H1 (cell line): ENCODE measurements at regions not wholly inside any gene's neighbourhood (a gene's known extent, or its start where the extent isn't known, plus 50 kb on each side); places are given as distances from the start of the nearest gene placed in this dataset.

Experiments used
- CTCF ChIA-PET: fragments of 300-600 bp; sonication (Branson Sonifier 250); formaldehyde crosslinking; loops from one replicate; lab custom pipeline; 2021; ENCODE audit not compliant: partially characterized antibody; lab: Charles Lee
- POLR2A ChIA-PET: fragments of 300-600 bp; sonication (Branson Sonifier 250); formaldehyde crosslinking; loops from one replicate; lab custom pipeline; 2021; ENCODE audit warnings: inconsistent platforms; ENCODE audit not compliant: partially characterized antibody; lab: Charles Lee
- DNase-seq, 2 experiments: peaks; one replicate each; pipeline versions ENCODE4 v3.0.0 to v3.0.0-alpha.2; 2010 to 2022; ENCODE audit warnings: low spot score in 2 of 2, low read depth in 1 of 2, mixed read lengths in 1 of 2
- FAIRE-seq: peaks from 2 replicates; lab custom pipeline; 2011; peaks lifted over from hg19 to GRCh38; lab: Jason Lieb, UNC
- H2AFZ ChIP-seq: 2 replicates; pipeline ENCODE4 v1.8.1; 2012; ENCODE audit warnings: low read length, inconsistent platforms
- H2AK5ac ChIP-seq: 2 replicates; pipeline ENCODE4 v1.6.1; 2013; ENCODE audit warnings: low read depth, low read length
- H2BK120ac ChIP-seq: replicated peaks from 2 replicates; pipeline ENCODE3; 2013; ENCODE audit warnings: low read depth, low read length, inconsistent platforms
- H2BK12ac ChIP-seq: 2 replicates; pipeline ENCODE4 v1.6.1; 2013; ENCODE audit warnings: low read depth, low read length
- H2BK15ac ChIP-seq: 2 replicates; pipeline ENCODE4 v1.6.1; 2013; ENCODE audit warnings: low read length
- H2BK20ac ChIP-seq: 2 replicates; pipeline ENCODE4 v1.6.1; 2013; ENCODE audit warnings: low read length
- H2BK5ac ChIP-seq: 2 replicates; pipeline ENCODE4 v1.6.1; 2013; ENCODE audit warnings: low read depth, low read length
- H3K14ac ChIP-seq: 2 replicates; pipeline ENCODE4 v1.6.1; 2013; ENCODE audit warnings: inconsistent platforms; ENCODE audit not compliant: insufficient read length
- H3K18ac ChIP-seq: 2 replicates; pipeline ENCODE4 v1.6.1; 2013; ENCODE audit warnings: low read length; ENCODE audit errors: extremely low read depth
- H3K23ac ChIP-seq: 2 replicates; pipeline ENCODE4 v1.6.1; 2013; ENCODE audit warnings: inconsistent platforms; ENCODE audit not compliant: insufficient read length
- H3K23me2 ChIP-seq: 2 replicates; pipeline ENCODE4 v1.6.1; 2013; ENCODE audit warnings: low read depth, low read length
- H3K27ac ChIP-seq: 2 replicates; pipeline ENCODE4 v1.6.1; 2011; ENCODE audit warnings: low read depth, low read length, inconsistent platforms
- H3K27me3 ChIP-seq, 4 experiments: replicated peaks in 1 of 4; 1 replicate in 1 of 4; 2 replicates in 3 of 4; pipeline versions ENCODE4 v1.6.1 to v1.8.1; 2011 to 2013; ENCODE audit warnings: low read length in 3 of 4, mild to moderate bottlenecking in 3 of 4, inconsistent platforms in 2 of 4, mixed read lengths in 2 of 4, moderate library complexity in 1 of 4; ENCODE audit not compliant: control insufficient read depth in 3 of 4, insufficient read depth in 3 of 4; ENCODE audit errors: extremely low read depth in 1 of 4
- H3K36me3 ChIP-seq, 4 experiments: 2 replicates each; pipeline versions ENCODE4 v1.6.1 to v1.8.1; 2011 to 2013; ENCODE audit warnings: mild to moderate bottlenecking in 4 of 4, low read length in 3 of 4, moderate library complexity in 2 of 4, control low read depth in 1 of 4, inconsistent platforms in 1 of 4; ENCODE audit not compliant: insufficient read depth in 4 of 4, control insufficient read depth in 2 of 4
- H3K4ac ChIP-seq: replicated peaks from 2 replicates; pipeline ENCODE3; 2013; ENCODE audit warnings: low read length, low read depth, mixed read lengths, inconsistent platforms; ENCODE audit not compliant: insufficient read length
- H3K4me1 ChIP-seq, 4 experiments: replicated peaks in 1 of 4; 1 replicate in 1 of 4; 2 replicates in 3 of 4; pipeline versions ENCODE4 v1.6.1 to v1.8.1; 2011 to 2013; ENCODE audit warnings: low read length in 3 of 4, inconsistent platforms in 2 of 4, mixed read lengths in 1 of 4; ENCODE audit not compliant: insufficient read depth in 4 of 4, control insufficient read depth in 3 of 4
- H3K4me2 ChIP-seq, 2 experiments: 2 replicates each; pipeline versions ENCODE4 v1.6.1 to v1.8.1; 2011 to 2013; ENCODE audit warnings: low read depth in 2 of 2, low read length in 2 of 2, control low read depth in 1 of 2, inconsistent platforms in 1 of 2, mild to moderate bottlenecking in 1 of 2; ENCODE audit not compliant: insufficient read depth in 1 of 2
- H3K4me3 ChIP-seq, 4 experiments: fragments of 200-600, 300-600 bp in 1 of 4; sonication (generic), shearing (Covaris generic), sonication (Bioruptor Twin) in 1 of 4; 2 replicates each; pipeline versions ENCODE4 v1.5.1 to v1.8.1; 2011 to 2016; ENCODE audit warnings: low read length in 4 of 4, low read depth in 3 of 4, control low read depth in 2 of 4, inconsistent platforms in 2 of 4, mild to moderate bottlenecking in 2 of 4, mixed read lengths in 1 of 4, moderate library complexity in 1 of 4; ENCODE audit not compliant: insufficient read depth in 2 of 4; ENCODE audit errors: extremely low read depth in 1 of 4
- H3K56ac ChIP-seq: replicated peaks from 2 replicates; pipeline ENCODE3; 2013; ENCODE audit warnings: low read depth, mild to moderate bottlenecking, mixed read lengths, low read length, inconsistent platforms; ENCODE audit not compliant: insufficient read length
- H3K79me1 ChIP-seq: 2 replicates; pipeline ENCODE4 v1.6.1; 2013; ENCODE audit warnings: low read depth, low read length, control low read depth
- H3K79me2 ChIP-seq, 2 experiments: 2 replicates each; pipeline versions ENCODE4 v1.6.1 to v1.8.1; 2012 to 2013; ENCODE audit warnings: low read length in 2 of 2, mild to moderate bottlenecking in 2 of 2, inconsistent platforms in 1 of 2; ENCODE audit not compliant: insufficient read depth in 2 of 2, control insufficient read depth in 1 of 2
- H3K9ac ChIP-seq, 4 experiments: replicated peaks in 1 of 4; 1 replicate in 1 of 4; 2 replicates in 3 of 4; pipeline versions ENCODE4 v1.6.1 to v1.8.1; 2011 to 2013; ENCODE audit warnings: low read depth in 3 of 4, low read length in 3 of 4, control low read depth in 2 of 4, mild to moderate bottlenecking in 2 of 4, moderate library complexity in 2 of 4, inconsistent platforms in 1 of 4; ENCODE audit errors: extremely low read depth in 1 of 4
- H3K9me3 ChIP-seq, 2 experiments: 2 replicates each; pipeline versions ENCODE4 v1.6.1 to v1.8.1; 2012 to 2013; ENCODE audit warnings: mild to moderate bottlenecking in 2 of 2, moderate library complexity in 2 of 2, control low read depth in 1 of 2, inconsistent platforms in 1 of 2, low read depth in 1 of 2, low read length in 1 of 2, mixed read lengths in 1 of 2; ENCODE audit not compliant: insufficient read depth in 2 of 2
- H4K20me1 ChIP-seq, 2 experiments: replicated peaks in 1 of 2; 2 replicates each; pipeline versions ENCODE3 to v1.8.1; 2011 to 2013; ENCODE audit warnings: inconsistent platforms in 2 of 2, low read length in 2 of 2, mild to moderate bottlenecking in 1 of 2; ENCODE audit not compliant: insufficient read depth in 2 of 2, control insufficient read depth in 1 of 2
- H4K5ac ChIP-seq: 2 replicates; pipeline ENCODE4 v1.6.1; 2013; ENCODE audit warnings: low read length, low read depth, mixed read lengths, inconsistent platforms; ENCODE audit not compliant: insufficient read length
- H4K8ac ChIP-seq: 2 replicates; pipeline ENCODE4 v1.8.0; 2013; ENCODE audit warnings: mild to moderate bottlenecking, moderate library complexity, low read length, inconsistent platforms; ENCODE audit not compliant: insufficient read depth; ENCODE audit errors: extremely low read depth
- H4K91ac ChIP-seq: replicated peaks from 2 replicates; pipeline ENCODE3; 2013; ENCODE audit warnings: low read length, mixed read lengths, inconsistent platforms; ENCODE audit not compliant: insufficient read length
- CEBPB ChIP-seq: IDR thresholded peaks from 2 replicates; pipeline ENCODE4 v1.6.1; 2012; ENCODE audit warnings: low read depth, low read length
- CREB1 ChIP-seq: IDR thresholded peaks from 2 replicates; pipeline ENCODE4 v1.6.1; 2012; ENCODE audit warnings: inconsistent platforms
- JUN ChIP-seq: IDR thresholded peaks from 2 replicates; pipeline ENCODE4 v1.6.1; 2011; ENCODE audit warnings: low read depth, mild to moderate bottlenecking, improper control_type of control experiment, low read length
- JUND ChIP-seq: IDR thresholded peaks from 2 replicates; pipeline ENCODE4 v1.6.1; 2011; ENCODE audit warnings: mild to moderate bottlenecking, improper control_type of control experiment, low read length
- SP2 ChIP-seq: IDR thresholded peaks from 2 replicates; pipeline ENCODE4 v1.6.1; 2012; ENCODE audit warnings: mild to moderate bottlenecking, low read length, inconsistent platforms
- TEAD4 ChIP-seq: IDR thresholded peaks from 2 replicates; pipeline ENCODE4 v1.6.1; 2012; ENCODE audit warnings: low read depth, low read length, inconsistent platforms, mixed read lengths
- ZNF274 ChIP-seq: IDR thresholded peaks from 2 replicates; pipeline ENCODE4 v1.7.0; 2012; ENCODE audit warnings: low read length, borderline replicate concordance; ENCODE audit errors: extremely low read depth
- WGBS, 2 experiments: shearing (Covaris generic) in 1 of 2; methylation state at CpG; one replicate each; pipeline versions ENCODE4 v1.1.6 to v1.1.7; 2013 to 2015; ENCODE audit warnings: low lambda C conversion rate in 2 of 2, mixed read lengths in 2 of 2, inconsistent platforms in 1 of 2, low coverage in 1 of 2, missing lambda C conversion rate in 1 of 2; ENCODE audit not compliant: insufficient replicate concordance in 2 of 2, insufficient coverage in 1 of 2, insufficient read length in 1 of 2; ENCODE audit errors: extremely low coverage in 1 of 2, missing lambda C conversion rate in 1 of 2; 5-methylcytosine and 5-hydroxymethylcytosine counted together

DNA sequence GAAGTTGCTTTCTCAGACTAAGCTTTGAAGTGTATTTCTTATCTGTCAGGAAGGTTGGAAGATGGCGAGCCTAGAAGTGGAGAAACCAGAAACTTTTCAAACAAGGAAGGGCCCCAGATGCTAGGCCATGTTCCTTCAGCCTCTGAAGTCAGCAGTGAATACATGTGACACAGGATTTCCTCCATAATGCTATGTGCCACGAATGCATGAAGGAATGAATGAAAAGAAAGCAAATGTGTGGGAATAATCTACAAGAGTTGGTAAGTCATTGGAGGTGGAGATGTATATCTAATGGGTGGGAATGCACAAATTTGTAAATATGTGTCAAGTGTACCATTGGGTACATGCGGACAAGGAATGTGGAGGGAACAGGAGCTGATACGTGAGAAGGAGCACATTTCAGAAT, 123.2 kb upstream of the PRSS16 start:
- Histone ChIP-seq H4K91ac (no peak overlapping the region), H3K79me2 (no peaks in the 10 kb centered on the region), H3K27ac (no peak overlapping the region), H3K79me1 (no peaks in the 10 kb centered on the region), H3K23me2 (no peaks in the 10 kb centered on the region), H3K9me3 (no peaks in the 10 kb centered on the region), H2BK15ac (no peak overlapping the region), H3K4me1 (peaks cover 0 to 2% (median 0%) of the 10 kb centered on the region in 4 experiments; a peak in 1 of 7 replicates), H2BK20ac (no peak overlapping the region), H3K27me3 (no peaks in the 10 kb centered on the region), H3K4me3 (no peak overlapping the region), H3K4me2 (no peak overlapping the region), H3K4ac (no peak overlapping the region), H2BK120ac (no peak overlapping the region), H2BK5ac (no peak overlapping the region), H3K9ac (no peak overlapping the region), H3K14ac (no peak overlapping the region), H3K56ac (no peak overlapping the region), H2AFZ (no peak overlapping the region), H4K20me1 (no peaks in the 10 kb centered on the region), H3K18ac (no peak overlapping the region), H3K23ac (no peak overlapping the region), H3K36me3 (peaks cover 0 to 2% (median 0%) of the 10 kb centered on the region in 4 experiments; a peak in 1 of 8 replicates), H2AK5ac (no peak overlapping the region), H2BK12ac (no peak overlapping the region), H4K8ac (no peak overlapping the region), H4K5ac (no peak overlapping the region)
- TF ChIP-seq ZNF274, result no peak
- no peak for TF ChIP-seq CEBPB
- TF ChIP-seq JUND, result no peak
- no peak for TF ChIP-seq TEAD4
- TF ChIP-seq JUN, result no peak
- TF ChIP-seq SP2, result no peak
- TF ChIP-seq CREB1, result no peak
- no peak for FAIRE-seq
- 92% methylated on average over 4 of the region's 4 CpGs; no CpG with 5 or more reads in 1 of the 2 experiments for WGBS, 2 experiments
- no peak for DNase-seq
- POLR2A ChIA-PET, result interaction anchor here (1.1 kb wide), 1 partner anchor 8 kb away, joined by 3 read pairs; a partner anchor contains a TSS
- CTCF ChIA-PET, result interaction anchor here (0.6 to 1.1 kb wide), 2 partner anchors 14 to 32 kb away, joined by 3 to 4 read pairs; no protein-coding TSS in a partner anchor
